ENCODE measurements at regions not wholly inside any gene's neighbourhood (a gene's known extent, or its start where the extent isn't known, plus 50 kb on each side); places are given as distances from the start of the nearest gene placed in this dataset.
"Not testable (repeated sequence)": the region's sequence is repeated elsewhere in the genome, so short reads cannot be mapped to it uniquely, and the experiment has no call there.

DNA sequence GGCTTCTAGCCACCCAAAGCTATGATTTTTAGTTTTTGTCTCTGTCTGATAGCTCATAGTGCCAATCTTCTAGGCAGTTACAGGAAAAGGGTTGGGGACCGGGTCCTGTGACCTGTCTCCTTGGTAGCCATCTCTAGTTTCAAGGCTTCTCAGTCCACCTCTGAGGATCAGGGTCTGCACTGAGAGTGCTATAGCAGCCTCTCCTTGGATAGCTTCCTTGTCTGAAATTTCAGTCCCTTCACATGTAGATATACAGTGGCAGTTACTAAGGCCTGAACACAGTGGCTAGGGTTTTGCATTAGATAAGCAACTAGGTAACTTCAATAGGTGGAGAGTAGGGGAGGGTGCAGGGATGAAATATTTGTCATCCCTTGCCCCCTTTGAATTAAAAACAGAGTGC, 321.3 kb downstream of the SEMA3D start:
- FAIRE-seq (no peak), DNase-seq (ENCODE audit: low read depth in 1 of 2, low spot score in 1 of 2) (no peak), ATAC-seq (no peak)
- H3K4me3 ChIP-seq = no peak overlapping the region
- no peak for TF ChIP-seq EHMT2 (IDR thresholded peaks at IDR 0.05; ENCODE audit: low read depth)
- no peak for TF ChIP-seq CHD4 (IDR thresholded peaks at IDR 0.05; ENCODE audit: borderline replicate concordance)
- no peak for TF ChIP-seq RARB (CRISPR knock-in tag; IDR thresholded peaks at IDR 0.05)
- TF ChIP-seq HEYL (CRISPR knock-in tag; IDR thresholded peaks at IDR 0.05) = no peak
- TF ChIP-seq CBX8 (IDR thresholded peaks at IDR 0.05) = no peak
- ChIA-PET POLR2A (no interaction called here), CTCF (interaction anchor here (0.7 to 1.1 kb wide), 2 partner anchors 17 to 43 kb away, joined by 3 read pairs; no protein-coding TSS in a partner anchor)
- H3K27ac ChIP-seq = no peak overlapping the region
- no peak overlapping the region for H3K4me2 ChIP-seq
- H3K4me1 ChIP-seq = no peaks in the 10 kb centered on the region
- WGBS (ENCODE audit: missing lambda C conversion rate) = 80% methylated on average over 1 of the region's 1 CpG
- no peaks in the 10 kb centered on the region for H3K9me3 ChIP-seq

GRCh38 chr7:84857336-84857735, 329.5 kb downstream of the SEMA3D start:
- ATAC-seq (no peak), FAIRE-seq (no peak), DNase-seq (ENCODE audit: low read depth in 1 of 2, low spot score in 1 of 2) (no peak)
- peaks cover 7% of the 10 kb centered on the region for H3K9me3 ChIP-seq
- H3K4me3 ChIP-seq = no peak overlapping the region
- no peaks in the 10 kb centered on the region for H3K4me1 ChIP-seq
- H3K27ac ChIP-seq = no peak overlapping the region
- ChIA-PET POLR2A (no interaction called here), CTCF (no interaction called here)
- 50% methylated on average over 3 of the region's 3 CpGs for WGBS (ENCODE audit: missing lambda C conversion rate)
- TF ChIP-seq KDM1A (IDR thresholded peaks at IDR 0.05; ENCODE audit: low read depth) = no peak
- H3K4me2 ChIP-seq = no peak overlapping the region

GRCh38 chr7:84855758-84856157, 331.1 kb downstream of the SEMA3D start:
- Histone ChIP-seq H3K4me3 (no peak overlapping the region), H3K4me2 (no peak overlapping the region), H3K9me3 (peaks cover 7% of the 10 kb centered on the region), H3K27ac (no peak overlapping the region), H3K4me1 (no peaks in the 10 kb centered on the region)
- ChIA-PET CTCF (no interaction called here), POLR2A (no interaction called here)
- FAIRE-seq = no peak
- no peak for TF ChIP-seq HOXB5 (CRISPR knock-in tag; IDR thresholded peaks at IDR 0.05)
- no peak for TF ChIP-seq POLR2A (IDR thresholded peaks at IDR 0.05; ENCODE audit: low read length)
- no peak for TF ChIP-seq NPAS2 (CRISPR knock-in tag; IDR thresholded peaks at IDR 0.05; ENCODE audit: borderline replicate concordance)
- TF ChIP-seq PBX3 (IDR thresholded peaks at IDR 0.05) = no peak
- DNase-seq (ENCODE audit: low read depth in 1 of 2, low spot score in 1 of 2) = no peak
- ATAC-seq = no peak

DNA sequence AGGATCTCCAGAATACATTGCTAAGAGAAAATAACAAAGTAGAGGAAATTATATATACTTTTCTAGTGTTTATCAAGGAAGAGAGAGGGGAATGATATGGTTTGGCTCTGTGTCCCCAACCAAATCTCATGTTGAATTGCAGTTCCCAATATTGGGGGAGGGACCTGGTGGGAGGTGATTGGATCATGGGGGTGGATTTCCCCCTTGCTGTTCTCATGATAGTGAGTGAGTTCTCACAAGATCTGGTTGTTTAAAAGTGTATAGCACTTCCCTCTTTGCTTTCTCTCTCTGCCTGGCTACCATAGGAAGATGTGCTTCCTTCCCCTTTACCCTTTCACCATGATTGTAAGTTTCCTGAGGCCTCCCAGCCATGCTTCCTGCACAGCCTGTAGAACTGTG, 337.9 kb downstream of the SEMA3D start:
- H3K4me1 ChIP-seq; CTCF ChIA-PET; DNase-seq (ENCODE audit: low read depth in 1 of 2, low spot score in 1 of 2); ATAC-seq; FAIRE-seq; H3K9me3 ChIP-seq; H3K4me3 ChIP-seq; H3K4me2 ChIP-seq; POLR2A ChIA-PET; H3K27ac ChIP-seq: not testable (repeated sequence)

DNA sequence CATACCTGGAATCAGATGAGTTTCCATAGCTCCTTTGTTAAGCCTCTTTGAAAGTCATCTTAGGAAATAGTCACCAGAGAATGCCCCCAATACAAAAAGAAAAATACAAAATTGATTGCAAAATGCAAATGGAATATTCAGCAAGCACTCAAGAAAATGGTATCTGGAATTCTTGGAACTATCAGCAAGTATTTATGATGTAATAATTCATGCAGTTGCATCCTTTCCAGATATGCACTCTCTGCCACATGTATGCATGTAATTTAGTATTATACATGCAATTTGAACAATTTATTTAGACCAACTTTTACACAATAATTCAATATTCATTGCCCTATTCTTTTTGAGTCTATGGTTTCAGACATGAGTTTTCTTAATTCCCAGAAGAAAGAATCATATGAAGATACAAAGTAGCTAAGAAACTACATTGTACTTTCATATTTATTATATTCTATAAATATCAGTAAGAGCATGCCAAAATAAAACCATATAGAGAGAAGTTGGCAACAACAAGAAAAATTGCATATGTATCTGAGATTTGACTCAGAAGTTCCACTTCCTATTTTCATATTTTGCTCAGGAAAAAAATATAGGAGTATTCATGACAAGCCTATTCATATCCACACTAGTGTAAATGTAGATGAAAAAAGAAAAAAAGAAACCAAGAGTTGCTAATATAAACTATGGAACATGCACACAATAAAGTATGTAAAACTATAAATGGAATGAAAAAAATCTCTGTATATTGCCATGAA, 338.5 kb downstream of the SEMA3D start:
- no peaks in the 10 kb centered on the region for H3K9me3 ChIP-seq
- CTCF ChIA-PET = no interaction called here
- no peak for TF ChIP-seq PBX3 (IDR thresholded peaks at IDR 0.05)
- TF ChIP-seq FOSL2 (IDR thresholded peaks at IDR 0.05) = no peak
- no peak for TF ChIP-seq FOSL2 (CRISPR knock-in tag; IDR thresholded peaks at IDR 0.05)
- TF ChIP-seq, protein P1, sequence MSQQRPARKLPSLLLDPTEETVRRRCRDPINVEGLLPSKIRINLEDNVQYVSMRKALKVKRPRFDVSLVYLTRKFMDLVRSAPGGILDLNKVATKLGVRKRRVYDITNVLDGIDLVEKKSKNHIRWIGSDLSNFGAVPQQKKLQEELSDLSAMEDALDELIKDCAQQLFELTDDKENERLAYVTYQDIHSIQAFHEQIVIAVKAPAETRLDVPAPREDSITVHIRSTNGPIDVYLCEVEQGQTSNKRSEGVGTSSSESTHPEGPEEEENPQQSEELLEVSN (IDR thresholded peaks at IDR 0.05; ENCODE audit: borderline replicate concordance, low read depth) = no peak
- POLR2A ChIA-PET = no interaction called here
- H3K4me1 ChIP-seq = no peaks in the 10 kb centered on the region
- DNase-seq (ENCODE audit: low read depth in 1 of 2, low spot score in 1 of 2) (no peak), FAIRE-seq (no peak), ATAC-seq (no peak)
- no peak overlapping the region for H3K27ac ChIP-seq
- no peak overlapping the region for H3K4me2 ChIP-seq
- H3K4me3 ChIP-seq = no peak overlapping the region
